ENCODE measurements at regions not wholly inside any gene's neighbourhood (a gene's known extent, or its start where the extent isn't known, plus 50 kb on each side); places are given as distances from the start of the nearest gene placed in this dataset.

GRCh38 chr1:163013826-163014600, 55.1 kb upstream of the RGS4 start:
- no peak for TF ChIP-seq ZFX (IDR thresholded peaks at IDR 0.05; ENCODE audit: borderline replicate concordance)
- no peak for TF ChIP-seq CTCF (IDR thresholded peaks at IDR 0.05)
- no peak overlapping the region for H3K27ac ChIP-seq

- no peak overlapping the region for H3K27ac ChIP-seq
- TF ChIP-seq ZFX (IDR thresholded peaks at IDR 0.05; ENCODE audit: borderline replicate concordance) (no peak), CTCF (IDR thresholded peaks at IDR 0.05) (no peak)
These were observed 62.9 kb upstream of the RGS4 start for GRCh38 chr1:163006051-163006834.

GRCh38 chr1:162997499-162998285, 71.5 kb upstream of the RGS4 start:
- no peak overlapping the region for H3K27ac ChIP-seq
- TF ChIP-seq CTCF (IDR thresholded peaks at IDR 0.05) (no peak), ZFX (IDR thresholded peaks at IDR 0.05; ENCODE audit: borderline replicate concordance) (no peak)

- TF ChIP-seq CTCF (IDR thresholded peaks at IDR 0.05) (no peak), ZFX (IDR thresholded peaks at IDR 0.05; ENCODE audit: borderline replicate concordance) (no peak)
- H3K27ac ChIP-seq: no peak overlapping the region
These were observed 72.9 kb upstream of the RGS4 start for GRCh38 chr1:162996261-162996660.

GRCh38 chr1:162994921-162995320, 74.2 kb upstream of the RGS4 start:
- TF ChIP-seq ZFX (IDR thresholded peaks at IDR 0.05; ENCODE audit: borderline replicate concordance): no peak
- TF ChIP-seq CTCF (IDR thresholded peaks at IDR 0.05): no peak
- no peak overlapping the region for H3K27ac ChIP-seq

- TF ChIP-seq ZFX (IDR thresholded peaks at IDR 0.05; ENCODE audit: borderline replicate concordance) (no peak), CTCF (IDR thresholded peaks at IDR 0.05) (no peak)
- H3K27ac ChIP-seq: no peak overlapping the region
These were observed 75.3 kb upstream of the RGS4 start for GRCh38 chr1:162993846-162994245.
